ENCODE measurements at regions not wholly inside any gene's neighbourhood (a gene's known extent, or its start where the extent isn't known, plus 50 kb on each side); places are given as distances from the start of the nearest gene placed in this dataset.

GRCh38 chr1:234697741-234698140 is 87.8 kb upstream of the IRF2BP2 start:
- ChIA-PET CTCF (no interaction called here), POLR2A (no interaction called here)
- Histone ChIP-seq H3K27me3 (ENCODE audit: control insufficient read depth, insufficient read depth, low read length) (no peaks in the 10 kb centered on the region), H3K36me3 (ENCODE audit: control insufficient read depth, insufficient read depth, low read length) (no peaks in the 10 kb centered on the region), H3K4me1 (ENCODE audit: control insufficient read depth, insufficient read depth, low read length) (peaks cover 2% of the 10 kb centered on the region; the same call in 1 of the 2 replicates), H3K4me3 (ENCODE audit: low read depth in 2 of 2, low read length in 2 of 2) (no peak overlapping the region), H3K9me3 (ENCODE audit: control insufficient read depth, insufficient read depth, low read depth, low read length) (no peaks in the 10 kb centered on the region), H3K27ac (ENCODE audit: low read length) (peak overlapping the region; percentile 35; the same call in 1 of the 2 replicates)
- intact Hi-C loops (cut with micrococcal nuclease; ENCODE audit: unreplicated experiment) (no loop called here), in situ Hi-C loops (cut with HindIII; ENCODE audit: low pct_unique_long_range_greater_than_20kb, low sequenced_read_pairs) (no loop called here)
- DNase-seq (ENCODE audit: low read depth, low spot score), result no peak
- no TSS peak for BruUV-seq (replicated peaks)
- TF ChIP-seq SIN3A (IDR thresholded peaks at IDR 0.05; ENCODE audit: borderline replicate concordance, insufficient read depth, low read depth, low read length), result no peak
- TF ChIP-seq REST (IDR thresholded peaks at IDR 0.05; ENCODE audit: insufficient read depth in 1 of 2, low read depth in 2 of 2, low read length in 1 of 2), result no peak
- no peak for TF ChIP-seq TCF7L2 (IDR thresholded peaks at IDR 0.05; ENCODE audit: low read depth, low read length)
- no peak for TF ChIP-seq POLR2AphosphoS5 (IDR thresholded peaks at IDR 0.05; ENCODE audit: low read depth, low read length)
- no peak for TF ChIP-seq CTCF (IDR thresholded peaks at IDR 0.05)
- no peak for ATAC-seq

GRCh38 chr1:234697015-234697414 is 87.0 kb upstream of the IRF2BP2 start:
- peak overlapping the region; percentile 3; the same call in 1 of the 2 replicates for H3K27ac ChIP-seq (ENCODE audit: low read length)
- no peaks in the 10 kb centered on the region for H3K9me3 ChIP-seq (ENCODE audit: control insufficient read depth, insufficient read depth, low read depth, low read length)
- in situ Hi-C loops (cut with HindIII; ENCODE audit: low pct_unique_long_range_greater_than_20kb, low sequenced_read_pairs) (no loop called here), intact Hi-C loops (cut with micrococcal nuclease; ENCODE audit: unreplicated experiment) (no loop called here)
- no peak for TF ChIP-seq REST (IDR thresholded peaks at IDR 0.05; ENCODE audit: insufficient read depth in 1 of 2, low read depth in 2 of 2, low read length in 1 of 2)
- no peak for TF ChIP-seq SIN3A (IDR thresholded peaks at IDR 0.05; ENCODE audit: borderline replicate concordance, insufficient read depth, low read depth, low read length)
- TF ChIP-seq TCF7L2 (IDR thresholded peaks at IDR 0.05; ENCODE audit: low read depth, low read length), result no peak
- no peak for TF ChIP-seq CTCF (IDR thresholded peaks at IDR 0.05)
- no peak for TF ChIP-seq POLR2AphosphoS5 (IDR thresholded peaks at IDR 0.05; ENCODE audit: low read depth, low read length)
- no TSS peak for BruUV-seq (replicated peaks)
- H3K36me3 ChIP-seq (ENCODE audit: control insufficient read depth, insufficient read depth, low read length), result no peaks in the 10 kb centered on the region
- no peak overlapping the region for H3K4me3 ChIP-seq (ENCODE audit: low read depth in 2 of 2, low read length in 2 of 2)
- CTCF ChIA-PET, result no interaction called here
- ATAC-seq, result no peak
- POLR2A ChIA-PET, result interaction anchor here (0.6 kb wide), 1 partner anchor 77 kb away, joined by 6 read pairs; no protein-coding TSS in a partner anchor
- peaks cover 2% of the 10 kb centered on the region; the same call in 1 of the 2 replicates for H3K4me1 ChIP-seq (ENCODE audit: control insufficient read depth, insufficient read depth, low read length)
- no peaks in the 10 kb centered on the region for H3K27me3 ChIP-seq (ENCODE audit: control insufficient read depth, insufficient read depth, low read length)
- no peak for DNase-seq (ENCODE audit: low read depth, low spot score)

Measured in Panc1 (cell line).